GM19395 (cell line): ENCODE measurements at regions not wholly inside any gene's neighbourhood (a gene's known extent, or its start where the extent isn't known, plus 50 kb on each side); places are given as distances from the start of the nearest gene placed in this dataset.

Experiments
- ATAC-seq: cut with Tn5 transposase; IDR thresholded peaks from one replicate; pipeline ENCODE4 v1.9.1; 2021; ENCODE audit warnings: mild to moderate bottlenecking, moderate library complexity; ENCODE audit not compliant: unreplicated experiment

DNA sequence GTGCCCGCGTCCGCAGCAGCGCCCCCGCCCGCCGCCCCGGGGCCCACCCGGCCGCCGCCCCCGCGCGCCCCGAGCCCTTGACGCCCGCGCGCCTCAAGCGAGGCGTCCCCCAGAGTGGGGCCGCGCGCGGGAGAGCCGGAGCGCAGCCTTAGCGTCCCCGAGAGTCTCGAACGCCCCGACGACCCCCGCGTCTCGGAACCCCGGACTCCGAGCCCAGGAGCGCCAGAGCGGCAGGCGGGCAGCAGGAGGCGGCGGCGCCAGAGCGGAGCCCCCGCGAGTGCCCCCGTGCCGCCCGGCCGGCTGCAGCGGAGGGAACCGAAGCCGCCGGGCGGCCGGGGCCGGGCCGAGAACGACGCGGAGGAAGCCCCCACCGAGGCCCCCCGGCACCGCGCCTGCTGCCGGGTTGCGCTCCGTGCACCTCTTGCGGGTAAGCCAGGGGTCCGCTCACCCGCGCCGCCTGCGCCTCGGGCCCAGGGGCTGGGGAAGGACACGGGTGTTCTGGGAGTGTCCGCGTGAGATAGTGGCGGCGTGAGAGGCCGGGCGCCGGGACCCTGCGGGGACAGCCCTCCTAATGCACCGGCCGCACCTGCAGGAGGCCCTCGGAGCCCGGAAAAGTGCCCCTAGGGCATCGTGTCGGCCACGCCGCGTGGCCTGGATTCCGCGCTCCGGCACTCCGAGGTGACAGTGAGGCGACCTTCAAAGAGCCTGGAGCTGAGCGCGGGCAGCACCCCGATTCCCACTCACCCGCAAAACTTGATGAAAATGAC lies 52.0 kb upstream of the ULK4 start:
- ATAC-seq, result peak; percentile 17

DNA sequence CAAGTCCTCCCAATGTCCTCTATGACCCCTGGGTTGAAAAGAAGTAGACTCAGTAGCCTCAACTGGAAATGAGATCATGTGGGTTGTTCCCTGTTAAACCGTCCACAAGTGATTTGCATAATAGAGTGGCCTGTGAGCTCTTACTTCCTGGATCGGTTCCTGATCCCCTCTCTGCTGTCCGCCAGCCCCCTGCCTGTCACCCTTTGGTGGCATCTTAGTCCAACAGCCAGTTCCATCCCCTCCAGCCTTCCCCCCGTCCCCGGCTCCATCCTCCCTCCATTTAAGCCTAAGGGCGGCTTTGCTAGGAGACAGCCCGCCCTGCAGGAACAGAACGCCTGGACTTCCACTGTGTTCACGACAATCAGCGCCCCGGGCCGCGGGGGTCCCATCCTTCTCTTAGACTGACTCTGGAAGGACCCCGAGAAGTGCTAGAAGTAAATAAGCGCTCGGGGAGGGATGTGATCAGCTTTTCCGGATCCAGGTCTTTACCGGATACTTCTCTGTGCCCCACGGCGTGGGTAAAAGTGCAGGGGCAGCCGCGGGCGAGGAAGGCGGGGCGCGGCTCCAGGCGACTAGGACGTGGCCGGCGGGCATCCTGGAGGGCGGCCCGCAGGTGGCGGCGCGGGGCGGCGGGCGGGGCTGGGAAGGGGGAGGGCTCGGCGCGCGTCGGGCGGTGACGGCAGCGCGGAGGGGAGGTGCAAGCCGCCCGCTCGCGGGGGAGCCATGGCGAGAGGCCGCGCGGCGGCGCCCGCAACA lies 51.2 kb upstream of the ULK4 start:
- ATAC-seq, result peak; percentile 84

DNA sequence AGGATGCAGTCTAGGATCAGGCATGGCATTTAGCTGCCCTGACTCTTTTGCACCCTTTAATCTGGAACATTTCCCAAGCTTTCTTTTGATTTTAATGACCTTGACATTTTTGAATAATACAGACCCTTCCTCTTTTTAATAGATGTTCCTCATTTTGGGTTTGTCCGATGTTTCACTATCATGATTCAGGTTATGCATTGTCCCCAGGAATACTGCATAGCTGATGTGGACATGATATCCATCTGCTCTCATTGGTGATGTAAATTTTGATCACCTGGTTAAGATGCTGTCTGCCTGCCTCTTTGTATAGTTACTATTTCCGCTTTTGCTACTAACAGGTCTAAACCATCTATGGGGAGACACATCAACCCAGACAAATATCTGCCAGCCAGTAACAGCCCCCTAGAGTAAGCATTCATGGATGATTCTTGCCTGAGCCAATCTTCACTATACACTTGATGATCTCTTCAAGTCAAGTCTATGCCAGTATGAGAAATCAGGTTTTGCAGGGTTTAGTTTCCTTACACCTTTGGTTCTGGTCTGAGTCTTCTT lies 50.6 kb upstream of the ULK4 start:
- ATAC-seq, result peak; percentile 36
